ENCODE measurements at regions not wholly inside any gene's neighbourhood (a gene's known extent, or its start where the extent isn't known, plus 50 kb on each side); places are given as distances from the start of the nearest gene placed in this dataset.

DNA sequence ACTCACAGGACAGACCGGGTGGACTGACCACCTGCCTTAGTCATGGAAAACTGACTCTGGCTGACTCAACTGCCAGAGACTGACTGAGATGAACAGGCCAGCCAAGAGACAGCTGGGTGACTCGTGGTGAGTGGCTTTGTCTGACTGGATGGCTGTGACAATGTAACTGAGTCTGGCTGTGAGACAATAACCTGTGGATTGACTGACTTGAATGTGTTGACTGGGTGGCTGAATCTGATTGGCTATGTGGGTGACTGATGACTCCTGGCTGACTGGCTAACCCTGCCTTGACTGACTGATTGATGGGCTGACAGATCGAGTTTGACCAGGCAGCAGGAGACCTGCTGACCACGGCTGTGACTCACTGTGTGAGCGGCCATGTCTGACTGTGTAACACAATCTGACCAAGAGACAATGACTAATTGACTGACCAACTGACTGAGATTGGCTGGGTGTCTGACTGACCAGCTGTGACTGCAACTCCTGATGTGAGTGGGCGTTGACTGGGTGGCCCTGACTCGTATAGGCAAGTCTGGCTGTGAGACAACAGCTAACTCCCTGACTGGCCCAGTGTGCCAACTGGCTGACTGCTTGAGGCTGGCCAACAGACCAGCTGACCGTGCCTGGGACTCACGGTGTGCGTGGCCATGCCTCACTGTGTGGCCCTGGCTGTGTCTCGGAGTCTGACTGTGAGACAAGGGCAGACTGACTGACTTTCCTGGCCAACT lies 509.1 kb downstream of the SHQ1 start:
- peak; percentile 96 for DNase-seq (ENCODE audit: low read depth)
- H3K4me3 ChIP-seq (ENCODE audit: low read depth, low read length): no peak overlapping the region
- TF ChIP-seq, protein P1, sequence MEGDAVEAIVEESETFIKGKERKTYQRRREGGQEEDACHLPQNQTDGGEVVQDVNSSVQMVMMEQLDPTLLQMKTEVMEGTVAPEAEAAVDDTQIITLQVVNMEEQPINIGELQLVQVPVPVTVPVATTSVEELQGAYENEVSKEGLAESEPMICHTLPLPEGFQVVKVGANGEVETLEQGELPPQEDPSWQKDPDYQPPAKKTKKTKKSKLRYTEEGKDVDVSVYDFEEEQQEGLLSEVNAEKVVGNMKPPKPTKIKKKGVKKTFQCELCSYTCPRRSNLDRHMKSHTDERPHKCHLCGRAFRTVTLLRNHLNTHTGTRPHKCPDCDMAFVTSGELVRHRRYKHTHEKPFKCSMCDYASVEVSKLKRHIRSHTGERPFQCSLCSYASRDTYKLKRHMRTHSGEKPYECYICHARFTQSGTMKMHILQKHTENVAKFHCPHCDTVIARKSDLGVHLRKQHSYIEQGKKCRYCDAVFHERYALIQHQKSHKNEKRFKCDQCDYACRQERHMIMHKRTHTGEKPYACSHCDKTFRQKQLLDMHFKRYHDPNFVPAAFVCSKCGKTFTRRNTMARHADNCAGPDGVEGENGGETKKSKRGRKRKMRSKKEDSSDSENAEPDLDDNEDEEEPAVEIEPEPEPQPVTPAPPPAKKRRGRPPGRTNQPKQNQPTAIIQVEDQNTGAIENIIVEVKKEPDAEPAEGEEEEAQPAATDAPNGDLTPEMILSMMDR (conservative IDR thresholded peaks at IDR 0.05; ENCODE audit: low read depth, low read length): no peak

DNA sequence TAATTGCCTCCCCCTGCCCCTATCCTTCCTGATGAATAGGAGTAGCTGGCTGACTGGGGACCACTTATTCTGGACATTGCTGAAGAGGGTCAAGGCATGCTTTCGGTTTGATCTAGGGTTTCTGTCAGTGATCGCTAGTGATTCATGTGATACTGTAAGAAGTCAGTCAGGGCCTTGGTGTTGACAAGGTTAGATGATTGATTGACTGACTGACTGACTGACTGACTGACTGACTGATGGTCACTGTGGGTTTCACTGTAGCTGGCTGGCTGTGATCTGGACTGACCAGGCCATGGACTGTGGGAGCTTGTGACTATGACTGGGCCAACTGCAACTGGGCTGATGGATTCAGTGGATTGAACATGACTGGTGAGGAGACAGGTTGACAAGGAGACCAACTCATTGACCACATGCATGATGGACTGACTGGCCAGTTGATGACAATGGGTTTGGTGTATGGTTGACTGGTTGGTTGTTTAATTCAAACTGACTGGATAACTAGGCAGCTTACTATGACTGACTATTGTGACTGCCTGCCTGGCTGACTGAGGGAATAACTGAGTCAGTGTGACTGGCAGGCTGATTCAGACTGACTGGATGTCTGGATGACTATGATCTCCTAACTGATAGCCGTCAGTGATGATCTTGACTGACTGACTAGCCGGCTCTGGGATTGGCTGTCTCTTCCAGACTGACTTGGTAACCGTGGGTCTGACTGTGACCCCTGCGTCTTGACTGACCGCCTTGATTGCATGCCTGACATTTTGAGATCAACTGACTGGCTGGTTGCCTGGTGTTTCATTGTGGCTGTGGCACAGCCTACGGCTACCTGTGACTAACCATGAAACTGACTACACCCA lies 509.9 kb downstream of the SHQ1 start:
- TF ChIP-seq, protein P1 (conservative IDR thresholded peaks at IDR 0.05; ENCODE audit: low read depth, low read length): no peak
- peak; percentile 30 for DNase-seq (ENCODE audit: low read depth)
- no peak overlapping the region for H3K4me3 ChIP-seq (ENCODE audit: low read depth, low read length)

DNA sequence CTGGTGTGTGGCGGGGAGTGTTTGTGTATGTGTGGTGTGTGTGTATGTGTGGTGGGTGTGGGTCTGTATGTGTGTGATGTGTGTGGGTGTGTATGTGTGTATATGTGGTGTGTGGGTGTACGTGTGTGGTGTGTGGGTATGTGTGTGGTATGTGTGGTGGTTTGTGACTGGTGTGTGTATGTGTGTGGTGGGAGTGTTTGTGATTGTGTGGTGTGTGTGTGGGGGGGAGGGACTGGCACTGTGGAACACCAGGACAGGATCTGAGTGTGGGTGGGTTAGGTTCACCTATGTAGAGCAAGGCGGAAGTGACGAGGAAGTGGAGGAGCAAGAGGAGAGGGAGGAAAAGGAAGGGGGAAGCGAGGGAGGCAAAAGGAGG lies 510.8 kb downstream of the SHQ1 start:
- H3K4me3 ChIP-seq (ENCODE audit: low read depth, low read length): no peak overlapping the region
- no peak for DNase-seq (ENCODE audit: low read depth)
- TF ChIP-seq, protein P1 (conservative IDR thresholded peaks at IDR 0.05; ENCODE audit: low read depth, low read length): no peak

DNA sequence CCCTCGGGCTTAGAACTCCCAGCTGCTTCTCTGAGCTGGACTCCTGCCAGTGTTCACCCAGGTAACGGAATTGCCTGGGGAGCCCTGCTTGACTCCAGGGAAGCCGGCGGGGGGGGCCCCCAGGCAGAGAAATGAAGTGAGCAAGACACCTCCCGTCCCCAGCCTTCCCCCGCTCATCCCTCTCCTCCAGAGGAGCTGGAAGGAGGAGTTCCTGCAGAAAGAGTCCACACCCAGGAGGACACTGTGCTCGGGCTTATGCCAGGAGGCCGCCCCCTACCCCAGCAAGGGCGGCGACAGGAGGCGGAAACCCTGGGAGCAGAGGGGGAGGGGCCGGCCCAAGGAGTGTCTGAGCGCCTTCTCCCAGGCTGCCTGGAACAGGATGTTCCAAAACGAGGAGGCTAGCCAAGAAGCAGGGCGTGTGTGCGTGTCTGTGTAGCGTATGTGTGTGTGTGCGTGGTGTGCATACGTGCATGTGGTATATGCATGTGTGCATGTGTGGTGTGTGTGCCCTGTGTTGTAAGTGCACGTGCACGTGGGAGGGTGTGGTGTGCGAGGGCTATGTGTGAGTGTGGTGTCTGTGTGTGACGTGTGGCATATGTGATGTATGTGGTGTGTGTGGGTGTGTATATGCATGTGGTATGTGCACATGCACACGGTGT lies 511.3 kb downstream of the SHQ1 start:
- TF ChIP-seq, protein P1 (conservative IDR thresholded peaks at IDR 0.05; ENCODE audit: low read depth, low read length): no peak
- no peak for DNase-seq (ENCODE audit: low read depth)
- peak overlapping the region; percentile 36 for H3K4me3 ChIP-seq (ENCODE audit: low read depth, low read length)

DNA sequence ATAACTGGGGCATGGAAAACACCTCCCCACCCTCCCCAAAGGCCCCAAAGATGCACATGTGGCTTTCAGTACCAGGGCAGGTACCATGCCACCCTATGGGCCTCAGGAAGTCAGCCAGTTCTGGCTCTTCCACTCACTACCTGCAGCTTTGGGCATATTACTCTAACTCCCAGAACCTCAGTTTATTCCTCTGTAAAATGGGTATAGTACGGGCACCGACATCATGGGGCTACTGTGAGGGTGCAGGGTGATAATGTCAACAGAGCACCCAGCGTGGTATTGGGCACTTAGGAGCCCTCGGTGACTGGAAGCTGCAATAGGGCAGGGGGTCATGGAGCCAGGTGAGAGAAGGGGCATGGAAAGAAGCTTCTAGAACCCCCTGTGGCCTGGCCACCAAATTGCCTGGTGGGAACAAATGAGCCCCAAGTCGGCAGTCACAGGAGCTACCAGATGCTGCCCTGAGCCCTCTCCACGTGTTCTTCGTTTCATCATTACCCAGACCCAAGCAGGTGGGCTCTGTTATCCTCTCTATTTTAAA lies 512.1 kb downstream of the SHQ1 start:
- DNase-seq (ENCODE audit: low read depth): no peak
- no peak overlapping the region for H3K4me3 ChIP-seq (ENCODE audit: low read depth, low read length)
- TF ChIP-seq, protein P1 (conservative IDR thresholded peaks at IDR 0.05; ENCODE audit: low read depth, low read length): no peak

DNA sequence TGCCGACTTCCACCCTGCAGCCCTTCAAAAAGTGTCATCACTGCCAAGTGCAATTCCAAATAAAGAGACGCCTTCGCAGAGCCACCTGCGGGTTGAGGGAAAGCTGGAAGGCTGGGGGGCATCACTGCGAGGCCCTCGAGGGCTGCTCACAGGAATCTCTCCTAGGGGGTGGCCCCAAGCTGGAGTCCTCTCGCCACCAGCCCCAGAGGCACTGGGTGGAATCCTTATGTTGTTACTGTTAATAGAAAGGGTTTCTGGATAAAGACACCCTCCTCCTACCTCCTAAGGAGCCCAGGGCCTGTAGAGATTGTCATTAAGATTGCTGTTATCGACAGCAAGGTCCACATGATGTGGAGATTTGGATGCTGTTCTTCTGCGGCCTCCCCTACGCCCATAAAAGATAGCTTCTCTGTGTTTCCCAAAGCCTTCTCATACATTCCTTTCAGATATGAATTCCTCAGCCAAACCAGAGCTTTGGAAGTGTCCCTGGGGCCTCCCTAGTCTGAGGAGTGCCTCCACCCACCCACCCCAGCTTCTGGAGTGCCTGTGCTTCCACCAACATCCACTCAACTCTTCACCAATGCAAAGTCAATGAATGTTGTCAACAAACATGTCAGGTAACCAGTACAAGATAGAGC lies 512.7 kb downstream of the SHQ1 start:
- H3K4me3 ChIP-seq (ENCODE audit: low read depth, low read length): no peak overlapping the region
- no peak for DNase-seq (ENCODE audit: low read depth)
- TF ChIP-seq, protein P1 (conservative IDR thresholded peaks at IDR 0.05; ENCODE audit: low read depth, low read length): no peak
